Lung (tissue), 11 donors: ENCODE measurements at regions not wholly inside any gene's neighbourhood (a gene's known extent, or its start where the extent isn't known, plus 50 kb on each side); places are given as distances from the start of the nearest gene placed in this dataset.

Experiments
- ATAC-seq: fragments of 200-7000 bp; cut with Tn5 transposase; one replicate; pipeline ENCODE4 v1.9.1; 2020; ENCODE audit warnings: moderate number of reproducible peaks; ENCODE audit not compliant: insufficient read depth, low FRiP score
- DNase-seq, 3 donors: peaks; one replicate each; pipeline ENCODE4 v3.0.0-alpha.2; 2013 to 2017
- H3K27ac ChIP-seq, 2 donors: one replicate each; pipeline ENCODE4 v1.5.1; 2013; ENCODE audit warnings: mild to moderate bottlenecking in 2 of 2, moderate library complexity in 2 of 2, control low read depth in 1 of 2, inconsistent platforms in 1 of 2, low read depth in 1 of 2, low read length in 1 of 2
- H3K27me3 ChIP-seq, 3 donors: one replicate each; pipeline ENCODE4 v1.5.1; 2013; ENCODE audit warnings: low read length in 2 of 3; ENCODE audit not compliant: control insufficient read depth in 3 of 3, insufficient read depth in 3 of 3
- H3K36me3 ChIP-seq, 4 donors: one replicate each; pipeline ENCODE4 v1.5.1; 2013; ENCODE audit warnings: low read length in 4 of 4, mild to moderate bottlenecking in 1 of 4, moderate library complexity in 1 of 4; ENCODE audit not compliant: control insufficient read depth in 4 of 4, insufficient read depth in 4 of 4
- H3K4me1 ChIP-seq, 5 donors: one replicate each; pipeline ENCODE4 v1.5.1; 2013; ENCODE audit warnings: low read length in 5 of 5, mild to moderate bottlenecking in 2 of 5, moderate library complexity in 1 of 5; ENCODE audit not compliant: control insufficient read depth in 5 of 5, insufficient read depth in 5 of 5
- H3K4me3 ChIP-seq: one replicate; pipeline ENCODE4 v1.5.1; 2013; ENCODE audit warnings: mild to moderate bottlenecking, control low read depth, moderate library complexity
- H3K9ac ChIP-seq, 2 donors: one replicate each; pipeline ENCODE4 v1.5.1; 2013; ENCODE audit warnings: low read length in 2 of 2, control low read depth in 1 of 2; ENCODE audit not compliant: insufficient read depth in 1 of 2
- H3K9me3 ChIP-seq, 4 donors: one replicate each; pipeline ENCODE4 v1.5.1; 2013; ENCODE audit warnings: low read length in 3 of 4, mild to moderate bottlenecking in 1 of 4, moderate library complexity in 1 of 4; ENCODE audit not compliant: control insufficient read depth in 4 of 4, insufficient read depth in 3 of 4
- CTCF ChIP-seq: IDR thresholded peaks from 2 replicates; pipeline ENCODE4 v1.5.1; 2012; ENCODE audit warnings: mild to moderate bottlenecking; ENCODE audit errors: control extremely low read depth, extremely low read depth
- WGBS, 2 donors: extraction: QIAGEN DNeasy Blood & Tissue Kit; methylation state at CpG; one replicate each; pipeline ENCODE4 v1.1.7; 2013; 5-methylcytosine and 5-hydroxymethylcytosine counted together
- donor health status: control.
- donor health status: control.
- donor health status: Bipolar disorder and iron deficiency.
- donor health status: healthy.
- donor health status: DM: yes; HTN: yes; CAD: no.

- H3K36me3 ChIP-seq = no peaks in the 10 kb centered on the region
- H3K27me3 ChIP-seq = no peaks in the 10 kb centered on the region
- H3K4me1 ChIP-seq = no peaks in the 10 kb centered on the region
- WGBS, 2 donors = 65 to 71% methylated on average over 3 of the region's 3 CpGs
- H3K9me3 ChIP-seq = no peaks in the 10 kb centered on the region
- ATAC-seq (no peak), DNase-seq (peak in 2 of 3 donors; percentile 3 to 18)
- no peak overlapping the region for H3K27ac ChIP-seq
- no peak overlapping the region for H3K4me3 ChIP-seq
- TF ChIP-seq CTCF = no peak
- no peak overlapping the region for H3K9ac ChIP-seq
Measured at GRCh38 chr6:82818727-82819126, 246.9 kb downstream of the UBE3D start.

- no peak overlapping the region for H3K27ac ChIP-seq
- H3K36me3 ChIP-seq = no peaks in the 10 kb centered on the region
- no peak for ATAC-seq
- TF ChIP-seq CTCF = no peak
- no peaks in the 10 kb centered on the region for H3K27me3 ChIP-seq
- H3K4me3 ChIP-seq = no peak overlapping the region
- no peaks in the 10 kb centered on the region for H3K4me1 ChIP-seq
- H3K9me3 ChIP-seq = no peaks in the 10 kb centered on the region
- no peak overlapping the region for H3K9ac ChIP-seq
- no peak for DNase-seq
Measured at GRCh38 chr6:82823361-82823760, 242.3 kb downstream of the UBE3D start.

GRCh38 chr6:82832811-82833210 lies 232.8 kb downstream of the UBE3D start:
- Histone ChIP-seq H3K9me3 (peaks cover 0 to 2% (median 0%) of the 10 kb centered on the region in 4 donors), H3K4me1 (no peaks in the 10 kb centered on the region), H3K27ac (no peak overlapping the region), H3K27me3 (no peaks in the 10 kb centered on the region), H3K36me3 (no peaks in the 10 kb centered on the region), H3K4me3 (no peak overlapping the region), H3K9ac (no peak overlapping the region)
- no peak for ATAC-seq
- DNase-seq = no peak
- WGBS, 2 donors = 89 to 92% methylated on average over 3 of the region's 3 CpGs
- TF ChIP-seq CTCF = no peak

- ATAC-seq (no peak), DNase-seq (no peak)
- no peak overlapping the region for H3K4me3 ChIP-seq
- no peak for TF ChIP-seq CTCF
- H3K9ac ChIP-seq = no peak overlapping the region
- WGBS, 2 donors = 68 to 78% methylated on average over 2 of the region's 2 CpGs
- peaks cover 0 to 2% (median under 1%) of the 10 kb centered on the region in 4 donors for H3K9me3 ChIP-seq
- H3K36me3 ChIP-seq = no peaks in the 10 kb centered on the region
- H3K4me1 ChIP-seq = no peaks in the 10 kb centered on the region
- no peak overlapping the region for H3K27ac ChIP-seq
- H3K27me3 ChIP-seq = no peaks in the 10 kb centered on the region
Measured at GRCh38 chr6:82833481-82833880, 232.2 kb downstream of the UBE3D start.
